HepG2 (cell line): ENCODE measurements at regions not wholly inside any gene's neighbourhood (a gene's known extent, or its start where the extent isn't known, plus 50 kb on each side); places are given as distances from the start of the nearest gene placed in this dataset.

ENCODE experiments used
- ATAC-seq: fragments of 200-7000 bp; cut with Tn5 transposase; 3 replicates; pipeline ENCODE4 v1.9.1; 2020; ENCODE audit warnings: mild to moderate bottlenecking, moderate library complexity
- BruUV-seq: library from RNA; stranded (reverse); fragments of 400-500 nt; replicated peaks from 2 replicates; lab custom pipeline; 2021; lab: Mats Ljungman, UMichigan
- CTCF ChIA-PET: fragments of 300-600 bp; formaldehyde crosslinking; extraction: SDS; loops from one replicate; lab custom pipeline; 2021; ENCODE audit warnings: low total read pairs, inconsistent platforms, low intra/inter-chr PET ratio; lab: Yijun Ruan, JAX
- POLR2A ChIA-PET: fragments of 350-600 bp; sonication (Branson Sonifier 250); formaldehyde crosslinking; loops from one replicate; lab custom pipeline; 2020; ENCODE audit warnings: antibody characterized with exemption, inconsistent platforms; lab: Yijun Ruan, JAX
- DNase-seq: peaks from one replicate; pipeline ENCODE4 v3.0.0-alpha.2; 2015; ENCODE audit warnings: low spot score
- FAIRE-seq: peaks from 3 replicates; lab custom pipeline; 2011; peaks lifted over from hg19 to GRCh38; lab: Jason Lieb, UNC
- H2AFZ ChIP-seq: one replicate; pipeline ENCODE4 v1.6.1; 2011; ENCODE audit warnings: low read length, inconsistent platforms
- H3K27ac ChIP-seq: fragments of 300-600 bp; 3 replicates; pipeline ENCODE4 v1.8.0; 2011; ENCODE audit warnings: mixed run types, mild to moderate bottlenecking, mixed read lengths, low read length, inconsistent platforms; ENCODE audit not compliant: insufficient read depth; ENCODE audit errors: extremely low read length
- H3K27me3 ChIP-seq, 2 experiments: fragments of 200-600 bp in 1 of 2; 2 replicates in 1 of 2; 3 replicates in 1 of 2; pipeline versions ENCODE4 v1.6.0 to v1.8.0; 2011; ENCODE audit warnings: low read length in 2 of 2, mild to moderate bottlenecking in 2 of 2, moderate library complexity in 2 of 2, inconsistent platforms in 1 of 2; ENCODE audit not compliant: insufficient read depth in 2 of 2, control insufficient read depth in 1 of 2
- H3K36me3 ChIP-seq, 2 experiments: fragments of 200-600 bp in 1 of 2; replicated peaks in 1 of 2; 2 replicates in 1 of 2; 3 replicates in 1 of 2; pipeline versions ENCODE4 v1.5.1 to v1.8.0; 2011; ENCODE audit warnings: low read length in 2 of 2, inconsistent platforms in 1 of 2; ENCODE audit not compliant: insufficient read depth in 2 of 2, control insufficient read depth in 1 of 2
- H3K4me1 ChIP-seq: 2 replicates; pipeline ENCODE4 v1.5.1; 2012; ENCODE audit warnings: low read length, inconsistent platforms; ENCODE audit not compliant: insufficient read depth
- H3K4me2 ChIP-seq: 2 replicates; pipeline ENCODE4 v1.6.0; 2011; ENCODE audit warnings: low read depth, low read length, inconsistent platforms
- H3K4me3 ChIP-seq, 3 experiments: fragments of 200-600 bp in 1 of 3; sonication (generic), shearing (Covaris generic) in 1 of 3; replicated peaks in 1 of 3; 2 replicates each; pipeline ENCODE4 v1.5.1; 2011 to 2016; ENCODE audit warnings: low read length in 3 of 3, inconsistent platforms in 2 of 3, low read depth in 2 of 3, mild to moderate bottlenecking in 2 of 3, control low read depth in 1 of 3, mixed read lengths in 1 of 3; ENCODE audit not compliant: insufficient read depth in 1 of 3
- H3K79me2 ChIP-seq: one replicate; pipeline ENCODE4 v1.6.1; 2011; ENCODE audit warnings: low read length, inconsistent platforms; ENCODE audit not compliant: insufficient read depth
- H3K9ac ChIP-seq: 2 replicates; pipeline ENCODE4 v1.6.0; 2011; ENCODE audit warnings: mild to moderate bottlenecking, low read depth, low read length, inconsistent platforms; ENCODE audit not compliant: insufficient read depth
- H3K9me3 ChIP-seq: 2 replicates; pipeline ENCODE4 v1.5.1; 2012; ENCODE audit warnings: mild to moderate bottlenecking, low read length
- H4K20me1 ChIP-seq: 2 replicates; pipeline ENCODE4 v1.6.0; 2011; ENCODE audit warnings: inconsistent platforms, mild to moderate bottlenecking, low read length, moderate library complexity; ENCODE audit not compliant: insufficient read depth
- AFF4 ChIP-seq: sonication (generic); formaldehyde crosslinking; IDR thresholded peaks from 2 replicates; pipeline ENCODE4 v1.4.0; 2020; ENCODE audit warnings: missing genetic modification reagents
- BCL6 ChIP-seq: IDR thresholded peaks from 2 replicates; pipeline ENCODE4 v1.6.1; 2016; ENCODE audit warnings: missing genetic modification reagents, missing compliant biosample characterization
- CHCHD3 ChIP-seq: sonication (generic); formaldehyde crosslinking; IDR thresholded peaks from 2 replicates; pipeline ENCODE4 v1.8.0; 2022; ENCODE audit warnings: mild to moderate bottlenecking, missing genetic modification reagents, moderate library complexity
- CTCF ChIP-seq: sonication (generic); formaldehyde crosslinking; IDR thresholded peaks from 2 replicates; pipeline ENCODE4 v1.5.0; 2020; ENCODE audit warnings: mild to moderate bottlenecking, missing genetic modification reagents, moderate library complexity
- HMGXB4 ChIP-seq, 2 experiments: sonication (generic) in 1 of 2; formaldehyde crosslinking in 1 of 2; IDR thresholded peaks; 2 replicates each; pipeline versions ENCODE4 v1.4.0 to v1.6.1; 2018 to 2020; ENCODE audit warnings: missing genetic modification reagents in 2 of 2, borderline replicate concordance in 1 of 2, low read depth in 1 of 2, mild to moderate bottlenecking in 1 of 2, missing biosample characterization in 1 of 2
- SMC3 ChIP-seq: IDR thresholded peaks from 2 replicates; pipeline ENCODE4 v1.6.1; 2011; ENCODE audit warnings: low read length, improper control_type of control experiment
- STAG1 ChIP-seq: sonication (generic); formaldehyde crosslinking; IDR thresholded peaks from 2 replicates; pipeline ENCODE4 v1.4.0; 2020; ENCODE audit warnings: missing genetic modification reagents
- ZBTB20 ChIP-seq: sonication (generic); formaldehyde crosslinking; IDR thresholded peaks from 2 replicates; pipeline ENCODE4 v1.8.1; 2023; ENCODE audit warnings: missing genetic modification reagents, low read depth, mild to moderate bottlenecking, borderline replicate concordance
- ZNF256 ChIP-seq: sonication (generic); formaldehyde crosslinking; conservative IDR thresholded peaks from 2 replicates; pipeline ENCODE4 v1.4.0; 2020; ENCODE audit warnings: missing genetic modification reagents
- ZNF704 ChIP-seq: sonication (generic); formaldehyde crosslinking; IDR thresholded peaks from 2 replicates; pipeline ENCODE4 v1.8.1; 2023; ENCODE audit warnings: mild to moderate bottlenecking, inconsistent platforms, moderate library complexity, missing genetic modification reagents, borderline replicate concordance
- ZNF768 ChIP-seq: sonication (generic); formaldehyde crosslinking; IDR thresholded peaks from 2 replicates; pipeline ENCODE4 v1.4.0; 2020; ENCODE audit warnings: missing genetic modification reagents
- whole genome bisulfite sequencing: methylation state at CpG from one replicate; pipeline ENCODE4 v1.1.6; 2017; ENCODE audit warnings: low lambda C conversion rate; 5-methylcytosine and 5-hydroxymethylcytosine counted together
- in situ Hi-C: cut with HindIII; loops from 2 replicates; pipeline ENCODE4 v1.10.0; 2017; ENCODE audit warnings: low pct_unique_long_range_greater_than_20kb; ENCODE audit not compliant: extremely low pct_ligation_motif_present
- intact Hi-C: fragments of 100-400 bp; cut with micrococcal nuclease; formaldehyde crosslinking; loops from one replicate; pipeline ENCODE4 v1.10.0; 2022; ENCODE audit not compliant: unreplicated experiment

- no peaks in the 10 kb centered on the region for H3K79me2 ChIP-seq
- H3K4me2 ChIP-seq, result no peak overlapping the region
- peaks cover 1 to 11% of the 10 kb centered on the region in 2 experiments; a peak in 1 of 5 replicates for H3K27me3 ChIP-seq
- intact Hi-C loops (loop anchor here (10.0 kb wide), 1 partner anchor 1889 kb away; no protein-coding TSS in a partner anchor), in situ Hi-C loops (no loop called here)
- no peaks in the 10 kb centered on the region for H3K4me1 ChIP-seq
- 3% methylated on average over 7 of the region's 7 CpGs for WGBS
- BruUV-seq, result no TSS peak
- no peaks in the 10 kb centered on the region for H3K36me3 ChIP-seq
- H3K4me3 ChIP-seq, result no peak overlapping the region
- no peaks in the 10 kb centered on the region for H4K20me1 ChIP-seq
- peak; percentile 28; the same call in 1 of the 2 replicates for TF ChIP-seq SMC3
- TF ChIP-seq AFF4 (CRISPR knock-in tag), result no peak
- TF ChIP-seq BCL6, result no peak
- no peak for TF ChIP-seq ZNF704
- no peak for TF ChIP-seq ZBTB20 (CRISPR knock-in tag)
- TF ChIP-seq ZNF256 (CRISPR knock-in tag), result no peak
- no peak for TF ChIP-seq CHCHD3
- TF ChIP-seq ZNF768 (CRISPR knock-in tag), result no peak
- TF ChIP-seq CTCF (CRISPR knock-in tag), result peak; percentile 26; the same call in 1 of the 2 replicates
- TF ChIP-seq HMGXB4 (CRISPR knock-in tag; IDR thresholded peaks at IDR 0.05; ENCODE audit: borderline replicate concordance in 1 of 2, low read depth in 1 of 2), result no peak
- peak; percentile 49 for TF ChIP-seq STAG1 (CRISPR knock-in tag)
- peak; percentile 98 for ATAC-seq
- no peaks in the 10 kb centered on the region for H3K9me3 ChIP-seq
- ChIA-PET CTCF (interaction anchor here (0.6 kb wide), 1 partner anchor 1022 kb away, joined by 3 read pairs; no protein-coding TSS in a partner anchor), POLR2A (no interaction called here)
- no peak overlapping the region for H2AFZ ChIP-seq
- DNase-seq, result peak; percentile 20
- H3K9ac ChIP-seq, result no peak overlapping the region
- H3K27ac ChIP-seq, result no peak overlapping the region
- FAIRE-seq, result no peak
Observed at GRCh38 chr10:70956029-70956759, 67.8 kb upstream of the PCBD1 start.
